A549 (cell line): ENCODE measurements at regions not wholly inside any gene's neighbourhood (a gene's known extent, or its start where the extent isn't known, plus 50 kb on each side); places are given as distances from the start of the nearest gene placed in this dataset.

Experiments used
- EP300 ChIP-seq, 2 experiments: fragments of >200 bp; sonication (Bioruptor Twin); formaldehyde crosslinking; IDR thresholded peaks; 2 replicates in 1 of 2; 3 replicates in 1 of 2; pipeline ENCODE4 v1.6.1; 2016 to 2017
- POLR2A ChIP-seq: IDR thresholded peaks from 2 replicates; pipeline ENCODE4 v1.6.1; 2012; ENCODE audit warnings: mild to moderate bottlenecking, low read length
- REST ChIP-seq: fragments of 200-600 bp; sonication (generic); IDR thresholded peaks from 2 replicates; pipeline ENCODE4 v1.6.1; 2016; ENCODE audit warnings: antibody characterized with exemption, mild to moderate bottlenecking, moderate library complexity
- TFCP2L1 ChIP-seq: fragments of 250-450 bp; sonication (Bioruptor Pico); IDR thresholded peaks from 2 replicates; pipeline ENCODE4 v1.5.0; 2021; ENCODE audit warnings: mild to moderate bottlenecking
- TF ChIP-seq, protein P1 (sequence below): fragments of >200 bp; sonication (Bioruptor Twin); formaldehyde crosslinking; IDR thresholded peaks from 3 replicates; pipeline ENCODE4 v1.5.1; 2016

GRCh38 chr5:63089147-63089546 is 510.5 kb downstream of the LRRC70 start:
- TF ChIP-seq REST (no peak), EP300 (IDR thresholded peaks at IDR 0.05) (no peak), TFCP2L1 (no peak), POLR2A (no peak)
- TF ChIP-seq, protein P1, sequence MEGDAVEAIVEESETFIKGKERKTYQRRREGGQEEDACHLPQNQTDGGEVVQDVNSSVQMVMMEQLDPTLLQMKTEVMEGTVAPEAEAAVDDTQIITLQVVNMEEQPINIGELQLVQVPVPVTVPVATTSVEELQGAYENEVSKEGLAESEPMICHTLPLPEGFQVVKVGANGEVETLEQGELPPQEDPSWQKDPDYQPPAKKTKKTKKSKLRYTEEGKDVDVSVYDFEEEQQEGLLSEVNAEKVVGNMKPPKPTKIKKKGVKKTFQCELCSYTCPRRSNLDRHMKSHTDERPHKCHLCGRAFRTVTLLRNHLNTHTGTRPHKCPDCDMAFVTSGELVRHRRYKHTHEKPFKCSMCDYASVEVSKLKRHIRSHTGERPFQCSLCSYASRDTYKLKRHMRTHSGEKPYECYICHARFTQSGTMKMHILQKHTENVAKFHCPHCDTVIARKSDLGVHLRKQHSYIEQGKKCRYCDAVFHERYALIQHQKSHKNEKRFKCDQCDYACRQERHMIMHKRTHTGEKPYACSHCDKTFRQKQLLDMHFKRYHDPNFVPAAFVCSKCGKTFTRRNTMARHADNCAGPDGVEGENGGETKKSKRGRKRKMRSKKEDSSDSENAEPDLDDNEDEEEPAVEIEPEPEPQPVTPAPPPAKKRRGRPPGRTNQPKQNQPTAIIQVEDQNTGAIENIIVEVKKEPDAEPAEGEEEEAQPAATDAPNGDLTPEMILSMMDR = no peak
